Ascending aorta (tissue), 2 donors: ENCODE measurements at regions not wholly inside any gene's neighbourhood (a gene's known extent, or its start where the extent isn't known, plus 50 kb on each side); places are given as distances from the start of the nearest gene placed in this dataset.

Experiments used
- DNase-seq, 2 donors: peaks; one replicate each; pipeline ENCODE4 v3.0.0-alpha.2; 2019; ENCODE audit warnings: low spot score in 2 of 2
- H3K27ac ChIP-seq, 2 donors: fragments of 200-600 bp; sonication (generic); one replicate each; pipeline ENCODE4 v1.5.1; 2016 to 2017; ENCODE audit warnings: mild to moderate bottlenecking in 1 of 2
- H3K27me3 ChIP-seq: fragments of 200-600 bp; sonication (generic); one replicate; pipeline ENCODE4 v1.5.1; 2017
- H3K36me3 ChIP-seq, 2 donors: fragments of 200-600 bp; sonication (generic); one replicate each; pipeline ENCODE4 v1.5.1; 2016
- H3K4me1 ChIP-seq, 2 donors: fragments of 200-600 bp; sonication (generic); one replicate each; pipeline ENCODE4 v1.5.1; 2016 to 2017; ENCODE audit warnings: mild to moderate bottlenecking in 1 of 2
- H3K4me3 ChIP-seq, 2 donors: fragments of 200-600 bp; sonication (generic); one replicate each; pipeline ENCODE4 v1.5.1; 2016 to 2017; ENCODE audit warnings: mild to moderate bottlenecking in 1 of 2
- H3K9me3 ChIP-seq, 2 donors: fragments of 200-600 bp; sonication (generic); one replicate each; pipeline ENCODE4 v1.5.1; 2016
- CTCF ChIP-seq, 3 experiments: fragments of 200-600 bp in 2 of 3; fragments of 450-650 bp in 1 of 3; sonication (generic) in 2 of 3; IDR thresholded peaks; one replicate each; pipeline ENCODE4 v1.5.1; 2016 to 2019; ENCODE audit warnings: antibody characterized with exemption in 3 of 3, mild to moderate bottlenecking in 1 of 3, moderate library complexity in 1 of 3
- intact Hi-C: fragments of 100-400 bp; cut with DNase I; formaldehyde crosslinking; loops from one replicate; pipeline ENCODE4 v1.15.1; 2023

- Histone ChIP-seq H3K27ac (no peak overlapping the region), H3K4me1 (peaks cover 0 to 2% of the 10 kb centered on the region in 2 donors), H3K27me3 (no peaks in the 10 kb centered on the region), H3K9me3 (no peaks in the 10 kb centered on the region), H3K36me3 (peaks cover 7 to 26% of the 10 kb centered on the region in 2 donors), H3K4me3 (no peak overlapping the region)
- intact Hi-C loops, result no loop called here
- no peak for TF ChIP-seq CTCF (IDR thresholded peaks at IDR 0.05)
- DNase-seq, result no peak
These were observed 157.6 kb downstream of the HAUS1 start for GRCh38 chr18:46261799-46262198.

- intact Hi-C loops, result no loop called here
- no peaks in the 10 kb centered on the region for H3K9me3 ChIP-seq
- peaks cover 9 to 30% of the 10 kb centered on the region in 2 donors for H3K36me3 ChIP-seq
- H3K4me3 ChIP-seq, result no peak overlapping the region
- H3K27ac ChIP-seq, result no peak overlapping the region
- H3K27me3 ChIP-seq, result no peaks in the 10 kb centered on the region
- no peak for DNase-seq
- peaks cover 0 to 2% of the 10 kb centered on the region in 2 donors for H3K4me1 ChIP-seq
- no peak for TF ChIP-seq CTCF (IDR thresholded peaks at IDR 0.05)
These were observed 158.7 kb downstream of the HAUS1 start for GRCh38 chr18:46262856-46263255.

GRCh38 chr18:46264255-46264654 lies 160.1 kb downstream of the HAUS1 start:
- no peak for DNase-seq
- H3K27me3 ChIP-seq, result no peaks in the 10 kb centered on the region
- H3K4me1 ChIP-seq, result peaks cover 0 to 2% of the 10 kb centered on the region in 2 donors
- no peaks in the 10 kb centered on the region for H3K9me3 ChIP-seq
- no peak overlapping the region for H3K27ac ChIP-seq
- peaks cover 11 to 30% of the 10 kb centered on the region in 2 donors for H3K36me3 ChIP-seq
- H3K4me3 ChIP-seq, result no peak overlapping the region
- intact Hi-C loops, result no loop called here
- no peak for TF ChIP-seq CTCF (IDR thresholded peaks at IDR 0.05)

- H3K27me3 ChIP-seq, result no peaks in the 10 kb centered on the region
- no peak for DNase-seq
- no peak for TF ChIP-seq CTCF (IDR thresholded peaks at IDR 0.05)
- no peaks in the 10 kb centered on the region for H3K9me3 ChIP-seq
- H3K27ac ChIP-seq, result no peak overlapping the region
- intact Hi-C loops, result no loop called here
- peaks cover 0 to 2% of the 10 kb centered on the region in 2 donors for H3K4me1 ChIP-seq
- peaks cover 11 to 30% of the 10 kb centered on the region in 2 donors for H3K36me3 ChIP-seq
- no peak overlapping the region for H3K4me3 ChIP-seq
These were observed 161.3 kb downstream of the HAUS1 start for GRCh38 chr18:46265196-46266156.

- intact Hi-C loops, result no loop called here
- H3K4me3 ChIP-seq, result no peak overlapping the region
- H3K9me3 ChIP-seq, result no peaks in the 10 kb centered on the region
- H3K27ac ChIP-seq, result no peak overlapping the region
- no peak for DNase-seq
- no peak for TF ChIP-seq CTCF (IDR thresholded peaks at IDR 0.05)
- no peaks in the 10 kb centered on the region for H3K4me1 ChIP-seq
- no peaks in the 10 kb centered on the region for H3K27me3 ChIP-seq
- peaks cover 11 to 30% of the 10 kb centered on the region in 2 donors for H3K36me3 ChIP-seq
These were observed 162.3 kb downstream of the HAUS1 start for GRCh38 chr18:46266473-46266872.
